HepG2 (cell line): ENCODE measurements at regions not wholly inside any gene's neighbourhood (a gene's known extent, or its start where the extent isn't known, plus 50 kb on each side); places are given as distances from the start of the nearest gene placed in this dataset.

Experiments used
- ATAC-seq: fragments of 200-7000 bp; cut with Tn5 transposase; 3 replicates; pipeline ENCODE4 v1.9.1; 2020; ENCODE audit warnings: mild to moderate bottlenecking, moderate library complexity
- BruUV-seq: library from RNA; stranded (reverse); fragments of 400-500 nt; replicated peaks from 2 replicates; lab custom pipeline; 2021; lab: Mats Ljungman, UMichigan
- CTCF ChIA-PET: fragments of 300-600 bp; formaldehyde crosslinking; extraction: SDS; loops from one replicate; lab custom pipeline; 2021; ENCODE audit warnings: low total read pairs, inconsistent platforms, low intra/inter-chr PET ratio; lab: Yijun Ruan, JAX
- POLR2A ChIA-PET: fragments of 350-600 bp; sonication (Branson Sonifier 250); formaldehyde crosslinking; loops from one replicate; lab custom pipeline; 2020; ENCODE audit warnings: antibody characterized with exemption, inconsistent platforms; lab: Yijun Ruan, JAX
- DNase-seq: peaks from one replicate; pipeline ENCODE4 v3.0.0-alpha.2; 2015; ENCODE audit warnings: low spot score
- FAIRE-seq: peaks from 3 replicates; lab custom pipeline; 2011; peaks lifted over from hg19 to GRCh38; lab: Jason Lieb, UNC
- H2AFZ ChIP-seq: one replicate; pipeline ENCODE4 v1.6.1; 2011; ENCODE audit warnings: low read length, inconsistent platforms
- H3K27ac ChIP-seq: fragments of 300-600 bp; 3 replicates; pipeline ENCODE4 v1.8.0; 2011; ENCODE audit warnings: mixed run types, mild to moderate bottlenecking, mixed read lengths, low read length, inconsistent platforms; ENCODE audit not compliant: insufficient read depth; ENCODE audit errors: extremely low read length
- H3K27me3 ChIP-seq, 2 experiments: fragments of 200-600 bp in 1 of 2; 2 replicates in 1 of 2; 3 replicates in 1 of 2; pipeline versions ENCODE4 v1.6.0 to v1.8.0; 2011; ENCODE audit warnings: low read length in 2 of 2, mild to moderate bottlenecking in 2 of 2, moderate library complexity in 2 of 2, inconsistent platforms in 1 of 2; ENCODE audit not compliant: insufficient read depth in 2 of 2, control insufficient read depth in 1 of 2
- H3K36me3 ChIP-seq, 2 experiments: fragments of 200-600 bp in 1 of 2; replicated peaks in 1 of 2; 2 replicates in 1 of 2; 3 replicates in 1 of 2; pipeline versions ENCODE4 v1.5.1 to v1.8.0; 2011; ENCODE audit warnings: low read length in 2 of 2, inconsistent platforms in 1 of 2; ENCODE audit not compliant: insufficient read depth in 2 of 2, control insufficient read depth in 1 of 2
- H3K4me1 ChIP-seq: 2 replicates; pipeline ENCODE4 v1.5.1; 2012; ENCODE audit warnings: low read length, inconsistent platforms; ENCODE audit not compliant: insufficient read depth
- H3K4me2 ChIP-seq: 2 replicates; pipeline ENCODE4 v1.6.0; 2011; ENCODE audit warnings: low read depth, low read length, inconsistent platforms
- H3K4me3 ChIP-seq, 3 experiments: fragments of 200-600 bp in 1 of 3; sonication (generic), shearing (Covaris generic) in 1 of 3; replicated peaks in 1 of 3; 2 replicates each; pipeline ENCODE4 v1.5.1; 2011 to 2016; ENCODE audit warnings: low read length in 3 of 3, inconsistent platforms in 2 of 3, low read depth in 2 of 3, mild to moderate bottlenecking in 2 of 3, control low read depth in 1 of 3, mixed read lengths in 1 of 3; ENCODE audit not compliant: insufficient read depth in 1 of 3
- H3K79me2 ChIP-seq: one replicate; pipeline ENCODE4 v1.6.1; 2011; ENCODE audit warnings: low read length, inconsistent platforms; ENCODE audit not compliant: insufficient read depth
- H3K9ac ChIP-seq: 2 replicates; pipeline ENCODE4 v1.6.0; 2011; ENCODE audit warnings: mild to moderate bottlenecking, low read depth, low read length, inconsistent platforms; ENCODE audit not compliant: insufficient read depth
- H3K9me3 ChIP-seq: 2 replicates; pipeline ENCODE4 v1.5.1; 2012; ENCODE audit warnings: mild to moderate bottlenecking, low read length
- H4K20me1 ChIP-seq: 2 replicates; pipeline ENCODE4 v1.6.0; 2011; ENCODE audit warnings: inconsistent platforms, mild to moderate bottlenecking, low read length, moderate library complexity; ENCODE audit not compliant: insufficient read depth
- CHD4 ChIP-seq: fragments of 200-600 bp; sonication (generic); IDR thresholded peaks from 2 replicates; pipeline ENCODE4 v1.7.0; 2017; ENCODE audit warnings: mild to moderate bottlenecking, low read length, borderline replicate concordance
- DMAP1 ChIP-seq: IDR thresholded peaks from 2 replicates; pipeline ENCODE4 v1.6.1; 2016
- GABPA ChIP-seq, 2 experiments: IDR thresholded peaks; 2 replicates each; pipeline ENCODE4 v1.6.1; 2011 to 2016; ENCODE audit warnings: low read depth in 2 of 2, low read length in 1 of 2, missing biosample characterization in 1 of 2, missing genetic modification characterization in 1 of 2
- KAT7 ChIP-seq: IDR thresholded peaks from 2 replicates; pipeline ENCODE4 v1.6.1; 2018; ENCODE audit warnings: borderline replicate concordance, missing compliant biosample characterization
- MBNL3 ChIP-seq: fragments of 250-450 bp; sonication (Bioruptor Pico); conservative IDR thresholded peaks from 2 replicates; pipeline ENCODE4 v1.8.0; 2022; ENCODE audit warnings: mild to moderate bottlenecking, inconsistent platforms
- PRMT3 ChIP-seq: sonication (generic); formaldehyde crosslinking; IDR thresholded peaks from 2 replicates; pipeline ENCODE4 v1.8.1; 2022; ENCODE audit warnings: low read depth, mild to moderate bottlenecking, moderate library complexity, missing genetic modification reagents, borderline replicate concordance
- ZBTB3 ChIP-seq: sonication (generic); formaldehyde crosslinking; IDR thresholded peaks from 2 replicates; pipeline ENCODE4 v1.4.0; 2020; ENCODE audit warnings: low read depth, mild to moderate bottlenecking, moderate library complexity, missing genetic modification reagents, borderline replicate concordance
- ZFX ChIP-seq: sonication (generic); formaldehyde crosslinking; IDR thresholded peaks from 2 replicates; pipeline ENCODE4 v1.4.0; 2020; ENCODE audit warnings: mild to moderate bottlenecking, low read depth, missing genetic modification reagents, moderate library complexity
- ZNF224 ChIP-seq: sonication (generic); formaldehyde crosslinking; IDR thresholded peaks from 2 replicates; pipeline ENCODE4 v1.5.0; 2020; ENCODE audit warnings: mild to moderate bottlenecking, missing genetic modification reagents
- ZNF589 ChIP-seq: sonication (generic); formaldehyde crosslinking; conservative IDR thresholded peaks from 2 replicates; pipeline ENCODE4 v1.8.0; 2022; ENCODE audit warnings: mild to moderate bottlenecking, moderate library complexity, missing genetic modification reagents
- ZNF607 ChIP-seq: sonication (generic); formaldehyde crosslinking; IDR thresholded peaks from 2 replicates; pipeline ENCODE4 v1.5.1; 2020; ENCODE audit warnings: missing genetic modification reagents, mild to moderate bottlenecking, borderline replicate concordance
- ZSCAN29 ChIP-seq: sonication (generic); formaldehyde crosslinking; conservative IDR thresholded peaks from 2 replicates; pipeline ENCODE4 v1.4.0; 2020; ENCODE audit warnings: mild to moderate bottlenecking, missing genetic modification reagents
- WGBS: methylation state at CpG from one replicate; pipeline ENCODE4 v1.1.6; 2017; ENCODE audit warnings: low lambda C conversion rate; 5-methylcytosine and 5-hydroxymethylcytosine counted together
- in situ Hi-C: cut with HindIII; loops from 2 replicates; pipeline ENCODE4 v1.10.0; 2017; ENCODE audit warnings: low pct_unique_long_range_greater_than_20kb; ENCODE audit not compliant: extremely low pct_ligation_motif_present
- intact Hi-C: fragments of 100-400 bp; cut with micrococcal nuclease; formaldehyde crosslinking; loops from one replicate; pipeline ENCODE4 v1.10.0; 2022; ENCODE audit not compliant: unreplicated experiment
- TF ChIP-seq, protein P1 (sequence below): sonication (generic); formaldehyde crosslinking; IDR thresholded peaks from 2 replicates; pipeline ENCODE4 v1.4.0; 2020; ENCODE audit warnings: missing genetic modification reagents
- TF ChIP-seq, protein P2 (sequence below): sonication (generic); formaldehyde crosslinking; IDR thresholded peaks from 2 replicates; pipeline ENCODE4 v1.8.0; 2023; ENCODE audit warnings: mild to moderate bottlenecking, missing genetic modification reagents
- TF ChIP-seq, protein P3 (sequence below): sonication (generic); formaldehyde crosslinking; IDR thresholded peaks from 2 replicates; pipeline ENCODE4 v1.4.0; 2020; ENCODE audit warnings: missing genetic modification reagents
- TF ChIP-seq, protein P4 (sequence below): sonication (generic); formaldehyde crosslinking; IDR thresholded peaks from 2 replicates; pipeline ENCODE4 v1.5.1; 2020; ENCODE audit warnings: mild to moderate bottlenecking, missing genetic modification reagents

DNA sequence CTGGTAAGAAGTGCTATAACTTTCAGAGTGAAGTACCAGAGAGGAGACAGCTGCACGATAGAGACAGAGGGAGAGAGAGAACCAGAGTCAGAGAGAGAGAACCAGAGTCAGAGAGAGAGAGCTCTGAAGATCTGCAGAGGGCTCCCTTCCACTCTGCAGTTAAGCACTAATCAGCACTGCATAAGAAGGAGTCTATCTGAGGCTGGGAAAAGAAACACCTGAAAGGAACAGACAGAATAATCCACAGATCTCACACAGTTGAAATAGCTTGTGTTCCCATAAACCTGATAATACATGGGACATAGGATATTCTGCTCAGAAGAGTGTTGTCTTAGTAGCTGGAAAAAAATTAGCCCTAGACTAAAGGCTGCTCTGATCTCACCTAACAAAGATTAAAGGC lies 87.6 kb downstream of the CFAP44 start:
- H3K9ac ChIP-seq = no peak overlapping the region
- in situ Hi-C loops (no loop called here), intact Hi-C loops (no loop called here)
- H3K9me3 ChIP-seq = no peaks in the 10 kb centered on the region
- 8% methylated on average over 1 of the region's 1 CpG for WGBS
- ChIA-PET CTCF (no interaction called here), POLR2A (no interaction called here)
- H2AFZ ChIP-seq = no peak overlapping the region
- ATAC-seq (no peak), FAIRE-seq (no peak), DNase-seq (no peak)
- H3K36me3 ChIP-seq = no peaks in the 10 kb centered on the region
- no TSS peak for BruUV-seq
- no peak overlapping the region for H3K27ac ChIP-seq
- no peak overlapping the region for H3K4me2 ChIP-seq
- no peaks in the 10 kb centered on the region for H3K79me2 ChIP-seq
- no peaks in the 10 kb centered on the region for H3K4me1 ChIP-seq
- no peaks in the 10 kb centered on the region for H3K27me3 ChIP-seq
- H4K20me1 ChIP-seq = no peaks in the 10 kb centered on the region
- H3K4me3 ChIP-seq = no peak overlapping the region
- no peak for TF ChIP-seq ZBTB3 (CRISPR knock-in tag)
- TF ChIP-seq, protein P1, sequence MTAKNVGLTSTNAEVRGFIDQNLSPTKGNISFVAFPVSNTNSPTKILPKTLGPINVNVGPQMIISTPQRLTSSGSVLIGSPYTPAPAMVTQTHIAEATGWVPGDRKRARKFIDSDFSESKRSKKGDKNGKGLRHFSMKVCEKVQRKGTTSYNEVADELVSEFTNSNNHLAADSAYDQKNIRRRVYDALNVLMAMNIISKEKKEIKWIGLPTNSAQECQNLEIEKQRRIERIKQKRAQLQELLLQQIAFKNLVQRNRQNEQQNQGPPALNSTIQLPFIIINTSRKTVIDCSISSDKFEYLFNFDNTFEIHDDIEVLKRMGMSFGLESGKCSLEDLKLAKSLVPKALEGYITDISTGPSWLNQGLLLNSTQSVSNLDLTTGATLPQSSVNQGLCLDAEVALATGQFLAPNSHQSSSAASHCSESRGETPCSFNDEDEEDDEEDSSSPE (CRISPR knock-in tag) = no peak
- TF ChIP-seq, protein P2, sequence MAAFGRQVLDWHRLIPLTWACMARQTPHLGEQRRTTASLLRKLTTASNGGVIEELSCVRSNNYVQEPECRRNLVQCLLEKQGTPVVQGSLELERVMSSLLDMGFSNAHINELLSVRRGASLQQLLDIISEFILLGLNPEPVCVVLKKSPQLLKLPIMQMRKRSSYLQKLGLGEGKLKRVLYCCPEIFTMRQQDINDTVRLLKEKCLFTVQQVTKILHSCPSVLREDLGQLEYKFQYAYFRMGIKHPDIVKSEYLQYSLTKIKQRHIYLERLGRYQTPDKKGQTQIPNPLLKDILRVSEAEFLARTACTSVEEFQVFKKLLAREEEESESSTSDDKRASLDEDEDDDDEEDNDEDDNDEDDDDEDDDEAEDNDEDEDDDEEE = no peak
- no peak for TF ChIP-seq ZNF589 (CRISPR knock-in tag)
- TF ChIP-seq, protein P3, sequence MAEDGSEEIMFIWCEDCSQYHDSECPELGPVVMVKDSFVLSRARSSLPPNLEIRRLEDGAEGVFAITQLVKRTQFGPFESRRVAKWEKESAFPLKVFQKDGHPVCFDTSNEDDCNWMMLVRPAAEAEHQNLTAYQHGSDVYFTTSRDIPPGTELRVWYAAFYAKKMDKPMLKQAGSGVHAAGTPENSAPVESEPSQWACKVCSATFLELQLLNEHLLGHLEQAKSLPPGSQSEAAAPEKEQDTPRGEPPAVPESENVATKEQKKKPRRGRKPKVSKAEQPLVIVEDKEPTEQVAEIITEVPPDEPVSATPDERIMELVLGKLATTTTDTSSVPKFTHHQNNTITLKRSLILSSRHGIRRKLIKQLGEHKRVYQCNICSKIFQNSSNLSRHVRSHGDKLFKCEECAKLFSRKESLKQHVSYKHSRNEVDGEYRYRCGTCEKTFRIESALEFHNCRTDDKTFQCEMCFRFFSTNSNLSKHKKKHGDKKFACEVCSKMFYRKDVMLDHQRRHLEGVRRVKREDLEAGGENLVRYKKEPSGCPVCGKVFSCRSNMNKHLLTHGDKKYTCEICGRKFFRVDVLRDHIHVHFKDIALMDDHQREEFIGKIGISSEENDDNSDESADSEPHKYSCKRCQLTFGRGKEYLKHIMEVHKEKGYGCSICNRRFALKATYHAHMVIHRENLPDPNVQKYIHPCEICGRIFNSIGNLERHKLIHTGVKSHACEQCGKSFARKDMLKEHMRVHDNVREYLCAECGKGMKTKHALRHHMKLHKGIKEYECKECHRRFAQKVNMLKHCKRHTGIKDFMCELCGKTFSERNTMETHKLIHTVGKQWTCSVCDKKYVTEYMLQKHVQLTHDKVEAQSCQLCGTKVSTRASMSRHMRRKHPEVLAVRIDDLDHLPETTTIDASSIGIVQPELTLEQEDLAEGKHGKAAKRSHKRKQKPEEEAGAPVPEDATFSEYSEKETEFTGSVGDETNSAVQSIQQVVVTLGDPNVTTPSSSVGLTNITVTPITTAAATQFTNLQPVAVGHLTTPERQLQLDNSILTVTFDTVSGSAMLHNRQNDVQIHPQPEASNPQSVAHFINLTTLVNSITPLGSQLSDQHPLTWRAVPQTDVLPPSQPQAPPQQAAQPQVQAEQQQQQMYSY = no peak
- TF ChIP-seq, protein P4, sequence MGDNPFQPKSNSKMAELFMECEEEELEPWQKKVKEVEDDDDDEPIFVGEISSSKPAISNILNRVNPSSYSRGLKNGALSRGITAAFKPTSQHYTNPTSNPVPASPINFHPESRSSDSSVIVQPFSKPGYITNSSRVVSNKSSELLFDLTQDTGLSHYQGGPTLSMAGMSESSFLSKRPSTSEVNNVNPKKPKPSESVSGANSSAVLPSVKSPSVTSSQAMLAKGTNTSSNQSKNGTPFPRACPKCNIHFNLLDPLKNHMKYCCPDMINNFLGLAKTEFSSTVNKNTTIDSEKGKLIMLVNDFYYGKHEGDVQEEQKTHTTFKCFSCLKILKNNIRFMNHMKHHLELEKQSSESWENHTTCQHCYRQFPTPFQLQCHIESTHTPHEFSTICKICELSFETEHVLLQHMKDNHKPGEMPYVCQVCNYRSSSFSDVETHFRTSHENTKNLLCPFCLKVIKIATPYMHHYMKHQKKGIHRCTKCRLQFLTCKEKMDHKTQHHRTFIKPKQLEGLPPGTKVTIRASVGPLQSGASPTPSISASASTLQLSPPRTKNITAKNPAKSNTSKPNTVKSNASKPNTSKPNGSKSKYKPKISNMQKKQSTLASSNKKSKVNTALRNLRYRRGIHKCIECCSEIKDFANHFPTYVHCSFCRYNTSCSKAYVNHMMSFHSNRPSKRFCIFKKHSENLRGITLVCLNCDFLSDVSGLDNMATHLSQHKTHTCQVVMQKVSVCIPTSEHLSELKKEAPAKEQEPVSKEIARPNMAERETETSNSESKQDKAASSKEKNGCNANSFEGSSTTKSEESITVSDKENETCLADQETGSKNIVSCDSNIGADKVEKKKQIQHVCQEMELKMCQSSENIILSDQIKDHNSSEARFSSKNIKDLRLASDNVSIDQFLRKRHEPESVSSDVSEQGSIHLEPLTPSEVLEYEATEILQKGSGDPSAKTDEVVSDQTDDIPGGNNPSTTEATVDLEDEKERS (CRISPR knock-in tag) = no peak
- no peak for TF ChIP-seq PRMT3 (CRISPR knock-in tag)
- TF ChIP-seq ZSCAN29 = no peak
- TF ChIP-seq ZNF607 (CRISPR knock-in tag) = no peak
- no peak for TF ChIP-seq CHD4
- no peak for TF ChIP-seq ZFX (CRISPR knock-in tag)
- no peak for TF ChIP-seq GABPA (IDR thresholded peaks at IDR 0.05; ENCODE audit: low read depth, low read length)
- TF ChIP-seq GABPA (CRISPR knock-in tag; IDR thresholded peaks at IDR 0.05; ENCODE audit: low read depth) = no peak
- TF ChIP-seq ZNF224 = no peak
- TF ChIP-seq DMAP1 (CRISPR knock-in tag) = no peak
- no peak for TF ChIP-seq KAT7 (CRISPR knock-in tag)
- no peak for TF ChIP-seq MBNL3 (CRISPR knock-in tag)
